ENCODE measurements at regions not wholly inside any gene's neighbourhood (a gene's known extent, or its start where the extent isn't known, plus 50 kb on each side); places are given as distances from the start of the nearest gene placed in this dataset.

GRCh38 chr16:60419859-60420258, 1616.4 kb downstream of the CDH8 start:
- WGBS, result 79% methylated on average over 4 of the region's 4 CpGs
- H3K4me3 ChIP-seq, result no peak overlapping the region
- DNase-seq (ENCODE audit: extremely low spot score), result no peak
- H3K9me3 ChIP-seq, result no peaks in the 10 kb centered on the region
- H3K27me3 ChIP-seq, result no peaks in the 10 kb centered on the region
- no peaks in the 10 kb centered on the region for H3K4me1 ChIP-seq
- no peak for TF ChIP-seq POLR2A (IDR thresholded peaks at IDR 0.05; ENCODE audit: low read depth)
- TF ChIP-seq CTCF (IDR thresholded peaks at IDR 0.05), result no peak
- no peak for TF ChIP-seq EP300 (IDR thresholded peaks at IDR 0.05)
- no peak for TF ChIP-seq POLR2AphosphoS5 (IDR thresholded peaks at IDR 0.05)
- intact Hi-C loops (cut with DNase I), result no loop called here
- H3K27ac ChIP-seq (replicated peaks in 1 of 4), result no peak overlapping the region
- H3K36me3 ChIP-seq, result no peaks in the 10 kb centered on the region

DNA sequence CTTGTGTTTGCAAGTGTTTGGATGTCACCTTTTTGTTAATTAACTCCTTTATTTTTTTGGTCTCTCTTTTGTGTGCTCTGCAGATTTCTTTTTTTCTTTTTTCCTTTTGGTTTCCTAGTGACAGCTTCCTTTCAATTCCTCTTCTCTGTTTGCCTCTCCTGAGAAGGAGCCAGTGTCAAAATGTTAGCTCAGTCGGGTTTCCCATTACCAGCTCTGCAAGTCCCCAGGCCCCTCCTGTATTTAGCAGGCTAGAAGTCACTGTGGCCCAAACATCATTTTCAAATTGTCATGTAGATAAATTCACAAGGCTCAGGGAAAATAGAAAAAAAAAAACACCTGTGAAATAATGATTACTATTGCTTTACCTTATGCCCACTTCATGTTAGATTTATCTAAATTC, 1621.6 kb downstream of the CDH8 start:
- 25% methylated on average over 1 of the region's 1 CpG for WGBS
- no peaks in the 10 kb centered on the region for H3K27me3 ChIP-seq
- H3K27ac ChIP-seq (replicated peaks in 1 of 4), result no peak overlapping the region
- TF ChIP-seq CTCF (IDR thresholded peaks at IDR 0.05), result no peak
- no peak for TF ChIP-seq POLR2A (IDR thresholded peaks at IDR 0.05; ENCODE audit: low read depth)
- TF ChIP-seq POLR2AphosphoS5 (IDR thresholded peaks at IDR 0.05), result no peak
- no peak for TF ChIP-seq EP300 (IDR thresholded peaks at IDR 0.05)
- H3K4me1 ChIP-seq, result no peaks in the 10 kb centered on the region
- intact Hi-C loops (cut with DNase I), result no loop called here
- DNase-seq (ENCODE audit: extremely low spot score), result no peak
- no peak overlapping the region for H3K4me3 ChIP-seq
- no peaks in the 10 kb centered on the region for H3K9me3 ChIP-seq
- no peaks in the 10 kb centered on the region for H3K36me3 ChIP-seq

GRCh38 chr16:60413969-60414368, 1622.3 kb downstream of the CDH8 start:
- no peak overlapping the region for H3K27ac ChIP-seq (replicated peaks in 1 of 4)
- no peak for DNase-seq (ENCODE audit: extremely low spot score)
- intact Hi-C loops (cut with DNase I), result no loop called here
- no peaks in the 10 kb centered on the region for H3K36me3 ChIP-seq
- H3K4me3 ChIP-seq, result no peak overlapping the region
- WGBS, result 87% methylated on average over 2 of the region's 2 CpGs
- no peaks in the 10 kb centered on the region for H3K9me3 ChIP-seq
- H3K27me3 ChIP-seq, result no peaks in the 10 kb centered on the region
- H3K4me1 ChIP-seq, result no peaks in the 10 kb centered on the region
- TF ChIP-seq POLR2A (IDR thresholded peaks at IDR 0.05; ENCODE audit: low read depth) (no peak), CTCF (IDR thresholded peaks at IDR 0.05) (no peak), POLR2AphosphoS5 (IDR thresholded peaks at IDR 0.05) (no peak), EP300 (IDR thresholded peaks at IDR 0.05) (no peak)

DNA sequence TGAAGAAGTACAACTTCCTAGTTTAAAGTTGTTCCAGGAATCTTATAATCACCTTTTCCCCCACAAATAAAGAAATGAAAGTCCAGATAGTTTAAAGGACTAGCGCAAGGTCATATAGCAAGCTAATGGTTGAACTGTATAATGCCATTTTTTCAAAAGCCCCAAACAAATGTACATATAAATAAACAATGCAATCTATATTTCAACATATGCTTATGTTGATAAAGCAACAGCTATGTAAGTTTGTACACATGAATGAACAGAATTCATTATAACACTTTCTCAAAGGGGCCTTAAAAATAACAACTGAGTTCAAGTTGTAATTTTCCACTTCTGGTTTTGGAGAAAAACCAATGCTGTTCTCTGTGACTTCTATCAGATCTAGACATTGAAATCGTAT, 1628.6 kb downstream of the CDH8 start:
- H3K27me3 ChIP-seq, result no peaks in the 10 kb centered on the region
- no peaks in the 10 kb centered on the region for H3K36me3 ChIP-seq
- no peaks in the 10 kb centered on the region for H3K9me3 ChIP-seq
- H3K4me1 ChIP-seq, result no peaks in the 10 kb centered on the region
- H3K27ac ChIP-seq (replicated peaks in 1 of 4), result no peak overlapping the region
- WGBS, result 50% methylated on average over 2 of the region's 2 CpGs
- TF ChIP-seq POLR2AphosphoS5 (IDR thresholded peaks at IDR 0.05) (no peak), CTCF (IDR thresholded peaks at IDR 0.05) (no peak), POLR2A (IDR thresholded peaks at IDR 0.05; ENCODE audit: low read depth) (no peak), EP300 (IDR thresholded peaks at IDR 0.05) (no peak)
- no peak overlapping the region for H3K4me3 ChIP-seq
- intact Hi-C loops (cut with DNase I), result no loop called here
- no peak for DNase-seq (ENCODE audit: extremely low spot score)

- H3K9me3 ChIP-seq, result no peaks in the 10 kb centered on the region
- H3K4me3 ChIP-seq, result no peak overlapping the region
- H3K27ac ChIP-seq (replicated peaks in 1 of 4), result no peak overlapping the region
- DNase-seq (ENCODE audit: extremely low spot score), result no peak
- intact Hi-C loops (cut with DNase I), result no loop called here
- TF ChIP-seq POLR2A (IDR thresholded peaks at IDR 0.05; ENCODE audit: low read depth) (no peak), POLR2AphosphoS5 (IDR thresholded peaks at IDR 0.05) (no peak), CTCF (IDR thresholded peaks at IDR 0.05) (no peak), EP300 (IDR thresholded peaks at IDR 0.05) (no peak)
- no peaks in the 10 kb centered on the region for H3K36me3 ChIP-seq
- 48% methylated on average over 4 of the region's 4 CpGs for WGBS
- no peaks in the 10 kb centered on the region for H3K4me1 ChIP-seq
- no peaks in the 10 kb centered on the region for H3K27me3 ChIP-seq
Observed at GRCh38 chr16:60407034-60407433, 1629.2 kb downstream of the CDH8 start.
